GM21528 (cell line): ENCODE measurements at regions not wholly inside any gene's neighbourhood (a gene's known extent, or its start where the extent isn't known, plus 50 kb on each side); places are given as distances from the start of the nearest gene placed in this dataset.
"Not testable (repeated sequence)": the region's sequence is repeated elsewhere in the genome, so short reads cannot be mapped to it uniquely, and the experiment has no call there.

Experiments
- ATAC-seq: cut with Tn5 transposase; IDR thresholded peaks from one replicate; pipeline ENCODE4 v1.9.1; 2021; ENCODE audit warnings: mild to moderate bottlenecking, moderate library complexity; ENCODE audit not compliant: unreplicated experiment, low FRiP score

DNA sequence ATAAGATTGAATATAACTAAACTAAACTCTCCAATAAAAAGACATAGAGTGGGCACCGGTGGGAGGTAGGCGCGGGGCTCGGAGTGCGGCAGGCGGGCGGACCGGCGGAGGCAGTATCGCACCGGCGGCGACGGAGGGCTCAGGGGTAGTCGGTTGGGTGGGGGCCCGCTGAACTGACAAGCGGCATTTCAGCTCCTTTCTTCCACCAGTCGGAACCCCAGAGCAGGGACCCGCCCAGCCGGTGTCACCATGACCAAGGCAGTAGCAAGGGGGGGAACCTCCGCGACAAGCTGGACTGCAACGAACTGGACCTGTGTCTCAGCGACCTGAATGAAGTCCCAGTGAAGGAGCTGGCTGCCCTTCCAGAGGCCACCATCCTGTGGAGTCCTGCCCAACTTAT lies 156.7 kb downstream of the HINT1 start:
- ATAC-seq, result no peak

GRCh38 chr5:131005963-131006684 lies 158.9 kb downstream of the HINT1 start:
- ATAC-seq, result no peak

DNA sequence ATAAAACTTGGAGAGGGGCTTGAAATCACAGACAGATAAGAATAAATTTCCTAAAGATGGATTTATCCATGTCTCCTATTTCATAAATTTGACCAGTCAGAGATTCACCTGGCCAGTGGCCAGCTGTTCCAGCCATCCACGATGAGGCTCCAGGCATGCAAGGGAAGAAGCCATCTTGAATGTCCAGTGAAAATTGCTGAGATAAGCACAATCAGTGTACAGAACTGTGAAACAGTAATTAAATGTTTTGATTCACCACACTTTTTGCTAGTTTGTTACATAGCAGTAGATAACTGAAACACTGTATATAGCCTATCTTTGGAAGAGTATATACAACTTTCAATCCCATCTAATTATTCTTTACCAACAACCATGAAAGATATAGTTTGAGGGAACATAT lies 163.5 kb downstream of the HINT1 start:
- no peak for ATAC-seq

DNA sequence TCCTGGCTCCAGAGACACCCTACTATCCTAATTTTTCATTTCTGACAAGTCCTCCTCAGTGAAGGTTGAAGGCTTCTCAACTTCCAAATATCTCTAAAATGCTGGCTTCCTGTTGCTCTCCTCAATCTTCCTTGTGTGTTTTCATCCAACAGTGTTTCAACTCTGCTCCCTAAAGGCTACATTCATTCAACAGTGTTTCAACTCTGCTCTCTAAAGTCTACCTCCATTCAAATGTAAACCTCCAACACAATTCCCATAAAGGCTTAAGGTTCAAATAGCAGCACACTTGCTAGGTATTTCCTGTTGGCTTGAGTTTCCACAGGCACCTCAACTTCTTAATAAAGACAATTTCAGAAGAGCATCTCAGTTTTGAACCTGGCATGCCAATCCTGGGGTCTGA lies 164.8 kb downstream of the HINT1 start:
- no peak for ATAC-seq

- not testable (repeated sequence) for ATAC-seq
These were observed 168.3 kb downstream of the HINT1 start for GRCh38 chr5:130996720-130997119.

GRCh38 chr5:130995851-130996250 lies 169.2 kb downstream of the HINT1 start:
- ATAC-seq, result no peak

DNA sequence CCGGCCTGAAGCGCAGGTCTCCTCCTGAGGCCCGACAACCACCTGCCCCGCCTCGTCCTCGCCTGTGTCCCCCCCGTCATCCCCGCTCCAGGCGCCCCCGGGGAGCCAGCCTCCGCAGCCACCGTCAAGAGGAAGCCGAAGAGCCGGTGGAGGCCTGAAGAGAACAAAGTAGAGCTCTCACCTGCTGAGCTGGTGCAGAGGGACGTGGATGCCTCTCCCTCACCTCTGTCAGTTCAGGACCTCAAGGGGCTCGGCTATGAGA lies 169.9 kb downstream of the HINT1 start:
- ATAC-seq, result no peak

DNA sequence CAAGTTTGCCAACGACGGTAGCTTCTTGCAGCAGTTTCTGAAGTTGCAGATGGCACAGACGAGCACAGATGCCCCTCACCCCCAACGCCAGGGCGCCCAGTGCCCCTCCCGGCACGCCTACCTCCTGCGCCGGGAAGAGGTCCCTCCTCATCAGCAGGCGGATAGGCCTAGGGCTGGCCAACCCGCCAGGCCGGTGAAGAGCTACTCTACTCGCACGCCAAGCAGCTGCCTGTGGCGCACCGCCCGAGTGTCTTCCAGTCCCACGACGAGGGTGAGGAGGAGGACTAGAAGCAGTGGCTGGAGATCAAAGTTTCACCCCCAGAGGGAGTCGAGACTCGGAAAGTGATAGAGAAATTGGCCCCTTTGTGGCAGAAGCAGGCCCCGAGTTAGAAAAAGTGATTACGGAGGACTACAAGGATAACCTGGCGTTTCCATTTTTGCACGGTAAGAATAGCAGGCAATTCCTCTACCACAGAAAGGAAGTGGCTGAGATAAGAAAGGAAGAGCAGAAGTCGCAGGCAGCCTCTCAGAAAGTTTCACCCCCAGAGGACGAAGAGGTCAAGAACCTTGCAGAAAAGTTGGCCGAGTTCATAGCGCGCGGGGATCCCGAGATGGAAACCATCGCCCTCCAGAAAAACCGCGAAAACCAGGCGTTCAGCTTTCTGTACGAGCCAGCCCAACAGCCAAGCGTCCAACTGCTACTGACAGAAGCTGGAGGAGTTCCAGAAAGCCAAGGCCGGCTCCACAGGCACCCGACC lies 170.4 kb downstream of the HINT1 start:
- ATAC-seq, result no peak

GRCh38 chr5:130992621-130993020 lies 172.4 kb downstream of the HINT1 start:
- ATAC-seq, result no peak

GRCh38 chr5:130992095-130992494 lies 173.0 kb downstream of the HINT1 start:
- no peak for ATAC-seq

DNA sequence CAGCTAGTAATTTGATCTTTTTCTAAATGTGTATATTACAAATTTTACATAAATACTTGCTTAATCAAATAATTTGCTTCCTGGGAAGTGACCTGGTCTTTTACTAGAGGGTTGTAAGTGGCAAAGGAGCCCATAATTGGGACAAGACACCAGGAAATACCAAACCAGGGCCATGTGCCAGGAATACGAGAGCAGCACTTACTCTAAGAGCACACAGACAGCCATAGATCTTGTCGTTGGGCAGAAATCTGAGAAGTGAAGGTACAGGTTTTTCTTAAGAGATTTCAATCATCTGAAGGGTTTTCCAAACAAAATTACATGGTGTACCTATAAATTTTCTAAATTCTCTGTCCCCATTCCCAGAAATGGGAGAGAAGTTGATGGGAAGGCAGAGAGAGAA lies 179.3 kb downstream of the HINT1 start:
- ATAC-seq, result no peak

- ATAC-seq, result no peak
These were observed 183.4 kb downstream of the HINT1 start for GRCh38 chr5:130981663-130982062.

DNA sequence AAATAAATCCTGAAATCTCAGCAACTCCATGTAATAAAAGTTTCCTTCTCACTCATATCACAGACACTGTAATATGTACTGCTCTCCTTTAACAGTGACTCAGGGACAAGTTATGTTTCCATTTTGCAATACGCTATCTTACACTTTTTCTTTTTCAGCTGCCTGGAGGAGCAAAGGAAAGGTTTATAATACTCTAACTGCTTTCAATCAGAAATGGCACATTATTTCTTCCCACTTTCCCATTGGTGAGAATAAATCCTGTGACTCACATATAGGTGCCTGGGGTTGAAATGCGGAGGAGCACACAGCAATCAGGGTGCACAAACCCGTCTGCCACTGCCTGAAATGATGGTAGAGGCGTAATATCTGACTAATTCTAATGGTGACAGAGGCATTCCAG lies 186.6 kb downstream of the HINT1 start:
- ATAC-seq, result no peak

- no peak for ATAC-seq
These were observed 188.6 kb downstream of the HINT1 start for GRCh38 chr5:130976493-130976892.

GRCh38 chr5:130975847-130976246 lies 189.2 kb downstream of the HINT1 start:
- ATAC-seq, result no peak

GRCh38 chr5:130975299-130975698 lies 189.8 kb downstream of the HINT1 start:
- no peak for ATAC-seq

DNA sequence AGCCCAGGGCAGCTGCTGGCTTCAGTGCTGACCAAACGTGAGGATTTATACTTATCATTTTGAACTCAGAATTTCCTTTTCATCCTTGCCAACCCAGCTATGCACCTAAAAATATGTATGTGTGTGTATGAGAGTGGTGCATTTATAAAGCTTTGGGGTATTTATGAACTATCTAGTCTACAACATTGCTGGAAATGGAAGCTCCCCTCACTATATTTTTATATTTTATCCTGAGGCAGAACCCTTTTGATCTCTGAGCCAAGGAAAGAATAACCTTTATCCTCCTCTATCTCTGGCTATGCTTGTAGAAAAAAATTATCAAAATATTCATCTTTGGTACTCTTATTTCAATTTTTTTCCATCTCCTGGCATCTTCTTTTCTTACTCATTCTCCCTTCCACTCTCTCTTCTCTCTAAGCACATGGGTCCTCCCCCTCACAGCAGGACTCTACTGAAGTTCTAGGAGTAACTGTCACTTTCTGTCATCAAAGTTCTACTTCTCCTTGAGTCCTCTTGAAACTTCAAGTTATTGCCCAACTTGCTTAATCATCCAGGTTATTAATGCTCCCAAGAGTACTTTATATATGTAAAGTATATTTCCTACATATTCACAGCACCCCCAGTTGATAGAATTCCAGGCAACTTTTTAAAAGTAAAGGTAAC lies 190.9 kb downstream of the HINT1 start:
- ATAC-seq, result no peak

DNA sequence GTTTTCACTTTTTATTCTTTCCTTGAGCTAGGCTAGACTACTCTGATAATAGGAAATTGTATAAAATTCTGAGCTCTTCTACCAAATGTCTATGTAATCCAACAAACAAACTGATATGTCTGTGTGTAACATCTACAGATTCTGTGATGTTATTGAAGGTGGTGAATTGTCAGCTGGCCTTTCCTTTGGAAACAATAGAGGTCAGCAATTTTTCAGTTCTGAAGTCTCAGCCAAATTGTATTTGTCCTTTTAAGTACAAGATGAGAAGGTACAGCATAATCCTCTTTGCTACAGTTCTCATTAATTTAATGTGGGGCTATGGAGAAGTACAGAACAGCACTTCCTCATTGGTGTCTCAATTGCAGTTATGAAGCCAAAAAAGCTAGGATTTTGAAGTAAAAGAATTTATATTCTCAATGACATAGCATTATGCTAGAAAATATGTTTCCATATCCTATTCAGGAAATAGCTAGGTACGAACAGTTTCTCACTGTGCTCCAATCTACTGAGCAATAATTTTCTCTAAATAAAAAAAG lies 198.0 kb downstream of the HINT1 start:
- no peak for ATAC-seq

DNA sequence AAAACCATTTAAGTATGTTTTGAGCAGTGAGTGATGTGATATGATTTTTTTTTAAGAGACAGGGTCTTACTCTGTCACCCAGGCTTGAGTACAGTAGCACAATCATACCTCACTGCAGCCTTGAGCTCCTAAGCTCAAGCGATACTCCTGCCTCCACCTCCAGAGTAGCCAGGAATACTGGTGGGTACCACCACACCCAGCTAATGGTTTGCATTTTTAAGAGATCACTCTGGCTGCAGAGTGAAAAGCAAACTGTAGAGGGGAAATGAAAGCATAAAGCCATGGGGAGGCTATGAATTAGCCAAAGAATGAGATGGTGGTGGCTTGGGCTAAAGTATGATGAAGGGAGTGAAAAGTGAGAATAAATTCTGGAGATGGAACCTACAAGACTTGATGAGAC lies 199.1 kb downstream of the HINT1 start:
- ATAC-seq, result no peak

- no peak for ATAC-seq
These were observed 199.7 kb downstream of the HINT1 start for GRCh38 chr5:130965360-130965759.
